PC-9 (cell line): ENCODE measurements at regions not wholly inside any gene's neighbourhood (a gene's known extent, or its start where the extent isn't known, plus 50 kb on each side); places are given as distances from the start of the nearest gene placed in this dataset.

Experiments
- EZH2 ChIP-seq: fragments of 200-600 bp; sonication (generic); IDR thresholded peaks from 2 replicates; pipeline ENCODE4 v1.8.0; 2017; ENCODE audit warnings: antibody characterized with exemption, low read depth
- TF ChIP-seq, protein P1 (sequence below): fragments of 200-600 bp; sonication (generic); conservative IDR thresholded peaks from 2 replicates; pipeline ENCODE4 v1.6.1; 2017; ENCODE audit warnings: mixed run types, antibody characterized with exemption, mild to moderate bottlenecking, moderate library complexity

DNA sequence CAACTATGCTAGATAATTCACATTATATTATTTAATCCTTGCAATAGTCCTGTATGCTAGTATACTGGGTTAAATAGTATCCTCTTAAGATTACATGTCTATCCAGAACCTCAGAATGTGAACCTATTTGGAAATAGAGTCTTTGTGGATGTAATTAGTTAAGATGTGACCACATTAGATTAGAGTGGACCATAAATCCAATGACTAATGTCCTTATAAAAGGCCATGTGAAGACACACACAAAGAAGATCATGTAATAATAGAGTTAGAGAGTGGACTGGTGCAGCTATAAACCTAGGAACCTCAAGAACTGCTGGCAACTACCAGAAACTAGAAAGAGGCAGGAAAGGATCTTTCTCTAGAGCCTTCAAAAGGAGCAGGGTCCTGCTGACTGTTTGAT is 263.6 kb upstream of the PTGER4 start:
- TF ChIP-seq, protein P1, sequence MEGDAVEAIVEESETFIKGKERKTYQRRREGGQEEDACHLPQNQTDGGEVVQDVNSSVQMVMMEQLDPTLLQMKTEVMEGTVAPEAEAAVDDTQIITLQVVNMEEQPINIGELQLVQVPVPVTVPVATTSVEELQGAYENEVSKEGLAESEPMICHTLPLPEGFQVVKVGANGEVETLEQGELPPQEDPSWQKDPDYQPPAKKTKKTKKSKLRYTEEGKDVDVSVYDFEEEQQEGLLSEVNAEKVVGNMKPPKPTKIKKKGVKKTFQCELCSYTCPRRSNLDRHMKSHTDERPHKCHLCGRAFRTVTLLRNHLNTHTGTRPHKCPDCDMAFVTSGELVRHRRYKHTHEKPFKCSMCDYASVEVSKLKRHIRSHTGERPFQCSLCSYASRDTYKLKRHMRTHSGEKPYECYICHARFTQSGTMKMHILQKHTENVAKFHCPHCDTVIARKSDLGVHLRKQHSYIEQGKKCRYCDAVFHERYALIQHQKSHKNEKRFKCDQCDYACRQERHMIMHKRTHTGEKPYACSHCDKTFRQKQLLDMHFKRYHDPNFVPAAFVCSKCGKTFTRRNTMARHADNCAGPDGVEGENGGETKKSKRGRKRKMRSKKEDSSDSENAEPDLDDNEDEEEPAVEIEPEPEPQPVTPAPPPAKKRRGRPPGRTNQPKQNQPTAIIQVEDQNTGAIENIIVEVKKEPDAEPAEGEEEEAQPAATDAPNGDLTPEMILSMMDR = no peak
- no peak for TF ChIP-seq EZH2
